K562 (cell line): ENCODE measurements at regions not wholly inside any gene's neighbourhood (a gene's known extent, or its start where the extent isn't known, plus 50 kb on each side); places are given as distances from the start of the nearest gene placed in this dataset.

Source experiments
- ZNF644 ChIP-seq: fragments of 200-800 bp; sonication (Bioruptor generic); IDR thresholded peaks from 2 replicates; pipeline ENCODE4 v1.6.1; 2016; ENCODE audit warnings: low read depth, missing genetic modification characterization, missing compliant biosample characterization
- TF ChIP-seq, protein P1 (sequence below): sonication (generic); formaldehyde crosslinking; IDR thresholded peaks from 2 replicates; pipeline ENCODE4 v1.8.0; 2022; ENCODE audit warnings: mild to moderate bottlenecking, low read depth, missing genetic modification reagents
- TF ChIP-seq, protein P2 (sequence below), 2 experiments: IDR thresholded peaks in 1 of 2; conservative IDR thresholded peaks in 1 of 2; 2 replicates each; pipeline ENCODE4 v1.6.1; 2016; ENCODE audit warnings: low read depth in 2 of 2, mild to moderate bottlenecking in 1 of 2, missing compliant biosample characterization in 1 of 2, missing genetic modification characterization in 1 of 2, moderate library complexity in 1 of 2
- TF ChIP-seq, protein P3 (sequence below): fragments of 250-450 bp; sonication (Bioruptor Pico); IDR thresholded peaks from 2 replicates; pipeline ENCODE4 v1.4.0; 2020

DNA sequence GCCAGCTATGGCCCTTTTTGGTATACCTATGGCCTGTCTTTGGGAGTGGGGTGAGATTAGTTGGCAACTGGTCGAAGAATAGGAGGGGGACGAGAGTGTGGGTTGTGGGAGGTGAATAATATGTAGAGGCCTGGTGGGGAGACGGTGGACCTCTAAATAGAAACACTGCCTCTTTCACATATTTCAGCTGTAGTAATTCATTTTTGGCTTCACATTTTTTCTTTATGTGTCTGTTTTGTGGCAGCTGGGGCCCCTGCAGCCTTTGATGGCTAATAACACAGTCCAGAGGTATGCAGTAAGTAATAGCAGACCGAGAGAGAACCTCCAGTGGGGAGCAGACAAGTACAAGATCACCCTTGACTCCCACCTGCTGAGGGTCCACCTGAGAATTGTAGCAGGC is 75.9 kb downstream of the HLX start (continued):
- TF ChIP-seq, protein P1, sequence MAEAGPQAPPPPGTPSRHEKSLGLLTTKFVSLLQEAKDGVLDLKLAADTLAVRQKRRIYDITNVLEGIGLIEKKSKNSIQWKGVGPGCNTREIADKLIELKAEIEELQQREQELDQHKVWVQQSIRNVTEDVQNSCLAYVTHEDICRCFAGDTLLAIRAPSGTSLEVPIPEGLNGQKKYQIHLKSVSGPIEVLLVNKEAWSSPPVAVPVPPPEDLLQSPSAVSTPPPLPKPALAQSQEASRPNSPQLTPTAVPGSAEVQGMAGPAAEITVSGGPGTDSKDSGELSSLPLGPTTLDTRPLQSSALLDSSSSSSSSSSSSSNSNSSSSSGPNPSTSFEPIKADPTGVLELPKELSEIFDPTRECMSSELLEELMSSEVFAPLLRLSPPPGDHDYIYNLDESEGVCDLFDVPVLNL (CRISPR knock-in tag): no peak
- TF ChIP-seq, protein P2, sequence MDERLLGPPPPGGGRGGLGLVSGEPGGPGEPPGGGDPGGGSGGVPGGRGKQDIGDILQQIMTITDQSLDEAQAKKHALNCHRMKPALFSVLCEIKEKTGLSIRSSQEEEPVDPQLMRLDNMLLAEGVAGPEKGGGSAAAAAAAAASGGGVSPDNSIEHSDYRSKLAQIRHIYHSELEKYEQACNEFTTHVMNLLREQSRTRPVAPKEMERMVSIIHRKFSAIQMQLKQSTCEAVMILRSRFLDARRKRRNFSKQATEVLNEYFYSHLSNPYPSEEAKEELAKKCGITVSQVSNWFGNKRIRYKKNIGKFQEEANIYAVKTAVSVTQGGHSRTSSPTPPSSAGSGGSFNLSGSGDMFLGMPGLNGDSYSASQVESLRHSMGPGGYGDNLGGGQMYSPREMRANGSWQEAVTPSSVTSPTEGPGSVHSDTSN (CRISPR knock-in tag; IDR thresholded peaks at IDR 0.05; ENCODE audit: low read depth): no peak
- TF ChIP-seq, protein P2 (tag; conservative IDR thresholded peaks at IDR 0.05; ENCODE audit: low read depth): no peak
- TF ChIP-seq, protein P3, sequence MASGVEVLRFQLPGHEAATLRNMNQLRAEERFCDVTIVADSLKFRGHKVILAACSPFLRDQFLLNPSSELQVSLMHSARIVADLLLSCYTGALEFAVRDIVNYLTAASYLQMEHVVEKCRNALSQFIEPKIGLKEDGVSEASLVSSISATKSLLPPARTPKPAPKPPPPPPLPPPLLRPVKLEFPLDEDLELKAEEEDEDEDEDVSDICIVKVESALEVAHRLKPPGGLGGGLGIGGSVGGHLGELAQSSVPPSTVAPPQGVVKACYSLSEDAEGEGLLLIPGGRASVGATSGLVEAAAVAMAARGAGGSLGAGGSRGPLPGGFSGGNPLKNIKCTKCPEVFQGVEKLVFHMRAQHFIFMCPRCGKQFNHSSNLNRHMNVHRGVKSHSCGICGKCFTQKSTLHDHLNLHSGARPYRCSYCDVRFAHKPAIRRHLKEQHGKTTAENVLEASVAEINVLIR (CRISPR knock-in tag): no peak
- no peak for TF ChIP-seq ZNF644
